A549 (cell line): ENCODE measurements at regions not wholly inside any gene's neighbourhood (a gene's known extent, or its start where the extent isn't known, plus 50 kb on each side); places are given as distances from the start of the nearest gene placed in this dataset.

ENCODE experiments used
- ATAC-seq, 2 experiments: fragments of 200-7000 bp in 1 of 2; fragments of >200 bp in 1 of 2; cut with Nextera tagmentation in 1 of 2; cut with Tn5 transposase in 1 of 2; 3 replicates each; pipeline versions ENCODE4 v1.8.0 to v1.9.1; 2018 to 2020; ENCODE audit warnings: mild to moderate bottlenecking in 1 of 2, moderate library complexity in 1 of 2
- CTCF ChIA-PET: fragments of 300-600 bp; sonication (Branson Sonifier 250); formaldehyde crosslinking; extraction: SDS; loops from one replicate; lab custom pipeline; 2021; ENCODE audit warnings: antibody characterized with exemption, inconsistent platforms; lab: Yijun Ruan, JAX
- POLR2A ChIA-PET: fragments of 350-600 bp; formaldehyde crosslinking; extraction: SDS; loops from one replicate; lab custom pipeline; 2021; ENCODE audit warnings: antibody characterized with exemption, inconsistent platforms; lab: Yijun Ruan, JAX
- DNase-seq, 2 experiments: peaks; one replicate each; pipeline versions ENCODE4 v3.0.0 to v3.0.0-alpha.2; 2011 to 2016; ENCODE audit warnings: low read depth in 1 of 2, low spot score in 1 of 2
- FAIRE-seq: peaks from 2 replicates; lab custom pipeline; 2011; peaks lifted over from hg19 to GRCh38; lab: Jason Lieb, UNC
- H3K27ac ChIP-seq, 2 experiments: fragments of >200 bp; sonication (Bioruptor Twin); formaldehyde crosslinking; 3 replicates each; pipeline ENCODE4 v1.5.1; 2016 to 2017
- H3K4me1 ChIP-seq: fragments of >200 bp; sonication (Bioruptor Twin); formaldehyde crosslinking; 3 replicates; pipeline ENCODE4 v1.6.1; 2016
- H3K4me2 ChIP-seq: fragments of >200 bp; sonication (Bioruptor Twin); formaldehyde crosslinking; 3 replicates; pipeline ENCODE4 v1.6.1; 2016
- H3K4me3 ChIP-seq: fragments of >200 bp; sonication (Bioruptor Twin); formaldehyde crosslinking; 3 replicates; pipeline ENCODE4 v1.5.1; 2016
- H3K9me3 ChIP-seq: fragments of >200 bp; sonication (Bioruptor Twin); formaldehyde crosslinking; 3 replicates; pipeline ENCODE4 v1.6.1; 2016
- CBX8 ChIP-seq: fragments of 200-600 bp; sonication (generic); IDR thresholded peaks from 2 replicates; pipeline ENCODE4 v1.6.1; 2016
- CEBPB ChIP-seq, 2 experiments: fragments of >200 bp in 1 of 2; sonication (Bioruptor Twin) in 1 of 2; formaldehyde crosslinking in 1 of 2; IDR thresholded peaks; 2 replicates each; pipeline ENCODE4 v1.6.1; 2012 to 2016
- E2F6 ChIP-seq: IDR thresholded peaks from 2 replicates; pipeline ENCODE4 v1.6.1; 2012; ENCODE audit warnings: low read depth, borderline replicate concordance
- EHMT2 ChIP-seq: fragments of 200-600 bp; sonication (generic); IDR thresholded peaks from 2 replicates; pipeline ENCODE4 v1.6.1; 2016; ENCODE audit warnings: antibody characterized with exemption, low read depth, mild to moderate bottlenecking, moderate library complexity
- HEYL ChIP-seq: fragments of 250-450 bp; sonication (Bioruptor Pico); IDR thresholded peaks from 2 replicates; pipeline ENCODE4 v1.8.0; 2021; ENCODE audit warnings: mild to moderate bottlenecking, moderate library complexity
- HOXA7 ChIP-seq: fragments of 250-450 bp; sonication (Bioruptor Pico); IDR thresholded peaks from 2 replicates; pipeline ENCODE4 v1.5.0; 2020; ENCODE audit warnings: mild to moderate bottlenecking, moderate library complexity
- JUN ChIP-seq, 2 experiments: fragments of >200 bp; sonication (Bioruptor Twin); formaldehyde crosslinking; IDR thresholded peaks; 2 replicates in 1 of 2; 3 replicates in 1 of 2; pipeline ENCODE4 v1.6.1; 2016 to 2017
- NFE2L2 ChIP-seq: fragments of 150-350 bp; conservative IDR thresholded peaks from 2 replicates; pipeline ENCODE4 v1.6.1; 2014; ENCODE audit warnings: low read length
- PHF8 ChIP-seq: fragments of 200-600 bp; sonication (generic); IDR thresholded peaks from 2 replicates; pipeline ENCODE4 v1.6.1; 2016; ENCODE audit warnings: low read depth, mild to moderate bottlenecking, antibody characterized with exemption, moderate library complexity, borderline replicate concordance
- RFX5 ChIP-seq: fragments of 450-650 bp; IDR thresholded peaks from 2 replicates; pipeline ENCODE4 v1.7.1; 2014; ENCODE audit warnings: antibody characterized with exemption, mild to moderate bottlenecking, moderate library complexity
- RNF2 ChIP-seq: fragments of 200-600 bp; sonication (generic); IDR thresholded peaks from 2 replicates; pipeline ENCODE4 v1.6.1; 2016; ENCODE audit warnings: low read depth, mild to moderate bottlenecking, antibody characterized with exemption, moderate library complexity, borderline replicate concordance
- TFCP2L1 ChIP-seq: fragments of 250-450 bp; sonication (Bioruptor Pico); IDR thresholded peaks from 2 replicates; pipeline ENCODE4 v1.5.0; 2021; ENCODE audit warnings: mild to moderate bottlenecking
- ZNF302 ChIP-seq: fragments of 250-450 bp; sonication (Bioruptor Pico); IDR thresholded peaks from 2 replicates; pipeline ENCODE4 v1.9.0; 2021; ENCODE audit warnings: inconsistent platforms, mild to moderate bottlenecking, moderate library complexity
- ZSCAN20 ChIP-seq: fragments of 250-450 bp; sonication (Bioruptor Pico); IDR thresholded peaks from 2 replicates; pipeline ENCODE4 v1.8.0; 2022; ENCODE audit warnings: mild to moderate bottlenecking, moderate library complexity
- WGBS: methylation state at CpG from one replicate; pipeline ENCODE4 v1.1.6; 2017; ENCODE audit errors: missing lambda C conversion rate; 5-methylcytosine and 5-hydroxymethylcytosine counted together
- TF ChIP-seq, protein P1 (sequence below): fragments of 200-600 bp; sonication (generic); IDR thresholded peaks from 2 replicates; pipeline ENCODE4 v1.6.1; 2016; ENCODE audit warnings: antibody characterized with exemption, mild to moderate bottlenecking, moderate library complexity
- TF ChIP-seq, protein P2 (sequence below): fragments of 250-450 bp; sonication (Bioruptor Pico); IDR thresholded peaks from 2 replicates; pipeline ENCODE4 v1.5.0; 2021; ENCODE audit warnings: mild to moderate bottlenecking, moderate library complexity, borderline replicate concordance
- TF ChIP-seq, protein P3 (sequence below): fragments of 450-650 bp; IDR thresholded peaks from 2 replicates; pipeline ENCODE4 v1.6.1; 2014; ENCODE audit warnings: antibody characterized with exemption

- TF ChIP-seq, protein P1, sequence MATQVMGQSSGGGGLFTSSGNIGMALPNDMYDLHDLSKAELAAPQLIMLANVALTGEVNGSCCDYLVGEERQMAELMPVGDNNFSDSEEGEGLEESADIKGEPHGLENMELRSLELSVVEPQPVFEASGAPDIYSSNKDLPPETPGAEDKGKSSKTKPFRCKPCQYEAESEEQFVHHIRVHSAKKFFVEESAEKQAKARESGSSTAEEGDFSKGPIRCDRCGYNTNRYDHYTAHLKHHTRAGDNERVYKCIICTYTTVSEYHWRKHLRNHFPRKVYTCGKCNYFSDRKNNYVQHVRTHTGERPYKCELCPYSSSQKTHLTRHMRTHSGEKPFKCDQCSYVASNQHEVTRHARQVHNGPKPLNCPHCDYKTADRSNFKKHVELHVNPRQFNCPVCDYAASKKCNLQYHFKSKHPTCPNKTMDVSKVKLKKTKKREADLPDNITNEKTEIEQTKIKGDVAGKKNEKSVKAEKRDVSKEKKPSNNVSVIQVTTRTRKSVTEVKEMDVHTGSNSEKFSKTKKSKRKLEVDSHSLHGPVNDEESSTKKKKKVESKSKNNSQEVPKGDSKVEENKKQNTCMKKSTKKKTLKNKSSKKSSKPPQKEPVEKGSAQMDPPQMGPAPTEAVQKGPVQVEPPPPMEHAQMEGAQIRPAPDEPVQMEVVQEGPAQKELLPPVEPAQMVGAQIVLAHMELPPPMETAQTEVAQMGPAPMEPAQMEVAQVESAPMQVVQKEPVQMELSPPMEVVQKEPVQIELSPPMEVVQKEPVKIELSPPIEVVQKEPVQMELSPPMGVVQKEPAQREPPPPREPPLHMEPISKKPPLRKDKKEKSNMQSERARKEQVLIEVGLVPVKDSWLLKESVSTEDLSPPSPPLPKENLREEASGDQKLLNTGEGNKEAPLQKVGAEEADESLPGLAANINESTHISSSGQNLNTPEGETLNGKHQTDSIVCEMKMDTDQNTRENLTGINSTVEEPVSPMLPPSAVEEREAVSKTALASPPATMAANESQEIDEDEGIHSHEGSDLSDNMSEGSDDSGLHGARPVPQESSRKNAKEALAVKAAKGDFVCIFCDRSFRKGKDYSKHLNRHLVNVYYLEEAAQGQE, result no peak
Measured at GRCh38 chrX:55816023-55816422, 98.5 kb downstream of the RRAGB start (continued).

DNA sequence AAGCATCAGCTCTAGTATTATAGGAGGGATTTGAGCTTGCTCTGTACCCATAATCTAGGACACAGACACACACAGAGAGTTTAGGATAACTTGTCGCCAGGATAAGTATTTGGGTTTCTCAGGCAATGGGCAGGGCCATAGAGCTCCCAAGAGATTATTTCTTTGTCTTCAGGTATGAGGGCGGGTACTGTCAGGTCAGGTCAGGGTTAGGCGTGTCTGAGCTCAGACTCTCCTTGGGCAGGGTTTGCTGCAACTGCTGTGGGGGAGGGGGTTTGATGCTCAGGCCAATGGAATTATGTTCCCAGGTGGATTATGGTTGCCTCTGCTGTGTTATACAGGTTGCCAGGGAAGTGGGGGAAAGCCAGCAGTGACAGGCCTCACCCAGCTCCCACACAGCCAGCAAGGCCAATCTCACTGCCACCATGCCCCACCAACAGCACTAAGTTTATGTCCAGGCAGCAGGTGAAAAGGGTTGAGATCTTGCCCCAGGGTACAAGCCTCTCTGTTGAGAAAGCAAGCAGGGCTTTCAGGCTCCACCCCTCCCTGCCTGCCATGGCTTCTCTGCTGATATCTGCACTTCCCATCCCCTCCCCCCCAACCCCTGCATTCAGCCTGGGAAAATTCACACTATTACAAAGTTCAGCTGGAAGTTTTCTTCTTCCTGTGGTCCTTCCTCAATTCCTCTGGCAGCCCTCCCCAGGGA is 101.3 kb downstream of the RRAGB start:
- ATAC-seq (no peak), FAIRE-seq (no peak), DNase-seq (no peak)
- ChIA-PET CTCF (no interaction called here), POLR2A (no interaction called here)
- H3K4me3 ChIP-seq, result no peak overlapping the region
- no peak overlapping the region for H3K4me2 ChIP-seq
- no peak overlapping the region for H3K27ac ChIP-seq
- H3K4me1 ChIP-seq, result no peaks in the 10 kb centered on the region
- TF ChIP-seq JUN (IDR thresholded peaks at IDR 0.05), result no peak
- no peak for TF ChIP-seq NFE2L2
- TF ChIP-seq PHF8, result no peak
- no peak for TF ChIP-seq HEYL (CRISPR knock-in tag)
- TF ChIP-seq EHMT2, result no peak
- no peak for TF ChIP-seq RNF2
- TF ChIP-seq CBX8, result no peak
- TF ChIP-seq, protein P2, sequence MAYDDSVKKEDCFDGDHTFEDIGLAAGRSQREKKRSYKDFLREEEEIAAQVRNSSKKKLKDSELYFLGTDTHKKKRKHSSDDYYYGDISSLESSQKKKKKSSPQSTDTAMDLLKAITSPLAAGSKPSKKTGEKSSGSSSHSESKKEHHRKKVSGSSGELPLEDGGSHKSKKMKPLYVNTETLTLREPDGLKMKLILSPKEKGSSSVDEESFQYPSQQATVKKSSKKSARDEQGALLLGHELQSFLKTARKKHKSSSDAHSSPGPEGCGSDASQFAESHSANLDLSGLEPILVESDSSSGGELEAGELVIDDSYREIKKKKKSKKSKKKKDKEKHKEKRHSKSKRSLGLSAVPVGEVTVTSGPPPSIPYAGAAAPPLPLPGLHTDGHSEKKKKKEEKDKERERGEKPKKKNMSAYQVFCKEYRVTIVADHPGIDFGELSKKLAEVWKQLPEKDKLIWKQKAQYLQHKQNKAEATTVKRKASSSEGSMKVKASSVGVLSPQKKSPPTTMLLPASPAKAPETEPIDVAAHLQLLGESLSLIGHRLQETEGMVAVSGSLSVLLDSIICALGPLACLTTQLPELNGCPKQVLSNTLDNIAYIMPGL (CRISPR knock-in tag), result no peak
- TF ChIP-seq HOXA7, result no peak
- TF ChIP-seq ZNF302, result no peak
- no peaks in the 10 kb centered on the region for H3K9me3 ChIP-seq
- 9% methylated on average over 2 of the region's 3 CpGs for WGBS

DNA sequence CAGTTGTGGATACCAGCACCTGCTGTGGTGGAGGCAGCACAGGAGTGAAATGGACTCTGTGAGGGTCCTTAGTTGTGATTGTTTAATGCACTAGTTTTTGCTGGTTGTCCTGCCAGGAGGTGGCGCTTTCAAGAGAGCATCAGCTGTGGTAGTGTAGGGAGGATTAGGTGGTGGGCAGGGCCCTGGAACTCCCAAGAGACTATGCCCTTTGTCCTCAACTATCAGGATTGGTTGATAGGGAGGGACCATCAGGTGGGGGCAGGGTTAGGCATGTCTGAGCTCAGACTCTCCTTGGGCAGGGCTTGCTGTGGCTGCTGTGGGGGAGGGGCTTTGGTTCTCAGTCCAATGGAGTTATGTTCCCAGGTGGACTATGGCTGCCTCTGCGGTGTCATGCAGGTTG is 121.9 kb downstream of the RRAGB start:
- ATAC-seq (no peak), DNase-seq (peak in 1 of 2 experiments; percentile 1), FAIRE-seq (no peak)
- no peak overlapping the region for H3K4me3 ChIP-seq
- no peak overlapping the region for H3K4me2 ChIP-seq
- 0% methylated on average over 1 of the region's 2 CpGs for WGBS
- H3K4me1 ChIP-seq, result no peaks in the 10 kb centered on the region
- H3K27ac ChIP-seq, result no peak overlapping the region
- TF ChIP-seq RFX5 (no peak), EHMT2 (no peak), E2F6 (no peak), CBX8 (no peak), ZSCAN20 (CRISPR knock-in tag) (no peak), NFE2L2 (no peak), TFCP2L1 (CRISPR knock-in tag) (no peak), CEBPB (IDR thresholded peaks at IDR 0.05) (no peak)
- TF ChIP-seq, protein P3, sequence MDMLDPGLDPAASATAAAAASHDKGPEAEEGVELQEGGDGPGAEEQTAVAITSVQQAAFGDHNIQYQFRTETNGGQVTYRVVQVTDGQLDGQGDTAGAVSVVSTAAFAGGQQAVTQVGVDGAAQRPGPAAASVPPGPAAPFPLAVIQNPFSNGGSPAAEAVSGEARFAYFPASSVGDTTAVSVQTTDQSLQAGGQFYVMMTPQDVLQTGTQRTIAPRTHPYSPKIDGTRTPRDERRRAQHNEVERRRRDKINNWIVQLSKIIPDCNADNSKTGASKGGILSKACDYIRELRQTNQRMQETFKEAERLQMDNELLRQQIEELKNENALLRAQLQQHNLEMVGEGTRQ, result no peak
- ChIA-PET POLR2A (no interaction called here), CTCF (no interaction called here)
- H3K9me3 ChIP-seq, result no peaks in the 10 kb centered on the region
